ENCODE measurements at regions not wholly inside any gene's neighbourhood (a gene's known extent, or its start where the extent isn't known, plus 50 kb on each side); places are given as distances from the start of the nearest gene placed in this dataset.

- Histone ChIP-seq H3K36me3 (ENCODE audit: low read length) (no peaks in the 10 kb centered on the region), H3K79me2 (ENCODE audit: insufficient read depth, low read length) (no peaks in the 10 kb centered on the region), H3K27ac (ENCODE audit: low read depth, low read length) (no peak overlapping the region), H3K27me3 (ENCODE audit: low read length) (no peaks in the 10 kb centered on the region), H4K20me1 (ENCODE audit: low read depth, low read length) (no peaks in the 10 kb centered on the region), H3K4me3 (ENCODE audit: insufficient read depth, low read length, poor library complexity, severe bottlenecking) (no peak overlapping the region), H3K9ac (ENCODE audit: low read length) (no peak overlapping the region), H2AFZ (ENCODE audit: low read depth, low read length, severe bottlenecking) (no peak overlapping the region), H3K4me2 (ENCODE audit: low read depth, low read length, poor library complexity, severe bottlenecking) (no peak overlapping the region), H3K9me2 (replicated peaks; ENCODE audit: insufficient read depth, low read length) (no peaks in the 10 kb centered on the region), H3F3A (ENCODE audit: insufficient read depth) (no peaks in the 10 kb centered on the region), H3K9me3 (ENCODE audit: insufficient read depth, low read length) (no peaks in the 10 kb centered on the region)
- TF ChIP-seq EZH2phosphoT487 (conservative IDR thresholded peaks at IDR 0.05; ENCODE audit: low read length) (no peak), CTCF (IDR thresholded peaks at IDR 0.05; ENCODE audit: insufficient read depth, low read length, poor library complexity, severe bottlenecking) (no peak)
Observed at GRCh38 chr3:158912621-158913020, 110.8 kb downstream of the MFSD1 start.

GRCh38 chr3:158916111-158916510, 114.3 kb downstream of the MFSD1 start:
- no peak overlapping the region for H3K4me3 ChIP-seq (ENCODE audit: insufficient read depth, low read length, poor library complexity, severe bottlenecking)
- H3F3A ChIP-seq (ENCODE audit: insufficient read depth): no peaks in the 10 kb centered on the region
- no peak overlapping the region for H2AFZ ChIP-seq (ENCODE audit: low read depth, low read length, severe bottlenecking)
- H3K4me2 ChIP-seq (ENCODE audit: low read depth, low read length, poor library complexity, severe bottlenecking): no peak overlapping the region
- TF ChIP-seq EZH2phosphoT487 (conservative IDR thresholded peaks at IDR 0.05; ENCODE audit: low read length) (no peak), CTCF (IDR thresholded peaks at IDR 0.05; ENCODE audit: insufficient read depth, low read length, poor library complexity, severe bottlenecking) (no peak)
- H3K9ac ChIP-seq (ENCODE audit: low read length): no peak overlapping the region
- H3K27me3 ChIP-seq (ENCODE audit: low read length): no peaks in the 10 kb centered on the region
- H3K9me3 ChIP-seq (ENCODE audit: insufficient read depth, low read length): no peaks in the 10 kb centered on the region
- H3K36me3 ChIP-seq (ENCODE audit: low read length): no peaks in the 10 kb centered on the region
- no peak overlapping the region for H3K27ac ChIP-seq (ENCODE audit: low read depth, low read length)
- no peaks in the 10 kb centered on the region for H3K79me2 ChIP-seq (ENCODE audit: insufficient read depth, low read length)
- no peaks in the 10 kb centered on the region for H3K9me2 ChIP-seq (replicated peaks; ENCODE audit: insufficient read depth, low read length)
- no peaks in the 10 kb centered on the region for H4K20me1 ChIP-seq (ENCODE audit: low read depth, low read length)

GRCh38 chr3:158918008-158918407, 116.2 kb downstream of the MFSD1 start:
- Histone ChIP-seq H3K79me2 (ENCODE audit: insufficient read depth, low read length) (no peaks in the 10 kb centered on the region), H2AFZ (ENCODE audit: low read depth, low read length, severe bottlenecking) (no peak overlapping the region), H3F3A (ENCODE audit: insufficient read depth) (no peaks in the 10 kb centered on the region), H3K27me3 (ENCODE audit: low read length) (no peaks in the 10 kb centered on the region), H3K27ac (ENCODE audit: low read depth, low read length) (no peak overlapping the region), H3K4me3 (ENCODE audit: insufficient read depth, low read length, poor library complexity, severe bottlenecking) (no peak overlapping the region), H3K9ac (ENCODE audit: low read length) (no peak overlapping the region), H3K36me3 (ENCODE audit: low read length) (no peaks in the 10 kb centered on the region), H3K9me3 (ENCODE audit: insufficient read depth, low read length) (no peaks in the 10 kb centered on the region), H3K9me2 (replicated peaks; ENCODE audit: insufficient read depth, low read length) (no peaks in the 10 kb centered on the region), H4K20me1 (ENCODE audit: low read depth, low read length) (no peaks in the 10 kb centered on the region), H3K4me2 (ENCODE audit: low read depth, low read length, poor library complexity, severe bottlenecking) (no peak overlapping the region)
- TF ChIP-seq CTCF (IDR thresholded peaks at IDR 0.05; ENCODE audit: insufficient read depth, low read length, poor library complexity, severe bottlenecking): peak; percentile 44
- TF ChIP-seq EZH2phosphoT487 (conservative IDR thresholded peaks at IDR 0.05; ENCODE audit: low read length): no peak

Measured in SU-DHL-6 (cell line).